H1 (cell line): ENCODE measurements at regions not wholly inside any gene's neighbourhood (a gene's known extent, or its start where the extent isn't known, plus 50 kb on each side); places are given as distances from the start of the nearest gene placed in this dataset.

Experiments
- CTCF ChIA-PET: fragments of 300-600 bp; sonication (Branson Sonifier 250); formaldehyde crosslinking; loops from one replicate; lab custom pipeline; 2021; ENCODE audit not compliant: partially characterized antibody; lab: Charles Lee
- POLR2A ChIA-PET: fragments of 300-600 bp; sonication (Branson Sonifier 250); formaldehyde crosslinking; loops from one replicate; lab custom pipeline; 2021; ENCODE audit warnings: inconsistent platforms; ENCODE audit not compliant: partially characterized antibody; lab: Charles Lee
- DNase-seq, 2 experiments: peaks; one replicate each; pipeline versions ENCODE4 v3.0.0 to v3.0.0-alpha.2; 2010 to 2022; ENCODE audit warnings: low spot score in 2 of 2, low read depth in 1 of 2, mixed read lengths in 1 of 2
- FAIRE-seq: peaks from 2 replicates; lab custom pipeline; 2011; peaks lifted over from hg19 to GRCh38; lab: Jason Lieb, UNC
- H2AFZ ChIP-seq: 2 replicates; pipeline ENCODE4 v1.8.1; 2012; ENCODE audit warnings: low read length, inconsistent platforms
- H2AK5ac ChIP-seq: 2 replicates; pipeline ENCODE4 v1.6.1; 2013; ENCODE audit warnings: low read depth, low read length
- H2BK120ac ChIP-seq: replicated peaks from 2 replicates; pipeline ENCODE3; 2013; ENCODE audit warnings: low read depth, low read length, inconsistent platforms
- H2BK12ac ChIP-seq: 2 replicates; pipeline ENCODE4 v1.6.1; 2013; ENCODE audit warnings: low read depth, low read length
- H2BK15ac ChIP-seq: 2 replicates; pipeline ENCODE4 v1.6.1; 2013; ENCODE audit warnings: low read length
- H2BK20ac ChIP-seq: 2 replicates; pipeline ENCODE4 v1.6.1; 2013; ENCODE audit warnings: low read length
- H2BK5ac ChIP-seq: 2 replicates; pipeline ENCODE4 v1.6.1; 2013; ENCODE audit warnings: low read depth, low read length
- H3K14ac ChIP-seq: 2 replicates; pipeline ENCODE4 v1.6.1; 2013; ENCODE audit warnings: inconsistent platforms; ENCODE audit not compliant: insufficient read length
- H3K18ac ChIP-seq: 2 replicates; pipeline ENCODE4 v1.6.1; 2013; ENCODE audit warnings: low read length; ENCODE audit errors: extremely low read depth
- H3K23ac ChIP-seq: 2 replicates; pipeline ENCODE4 v1.6.1; 2013; ENCODE audit warnings: inconsistent platforms; ENCODE audit not compliant: insufficient read length
- H3K23me2 ChIP-seq: 2 replicates; pipeline ENCODE4 v1.6.1; 2013; ENCODE audit warnings: low read depth, low read length
- H3K27ac ChIP-seq: 2 replicates; pipeline ENCODE4 v1.6.1; 2011; ENCODE audit warnings: low read depth, low read length, inconsistent platforms
- H3K27me3 ChIP-seq, 4 experiments: replicated peaks in 1 of 4; 1 replicate in 1 of 4; 2 replicates in 3 of 4; pipeline versions ENCODE4 v1.6.1 to v1.8.1; 2011 to 2013; ENCODE audit warnings: low read length in 3 of 4, mild to moderate bottlenecking in 3 of 4, inconsistent platforms in 2 of 4, mixed read lengths in 2 of 4, moderate library complexity in 1 of 4; ENCODE audit not compliant: control insufficient read depth in 3 of 4, insufficient read depth in 3 of 4; ENCODE audit errors: extremely low read depth in 1 of 4
- H3K36me3 ChIP-seq, 4 experiments: 2 replicates each; pipeline versions ENCODE4 v1.6.1 to v1.8.1; 2011 to 2013; ENCODE audit warnings: mild to moderate bottlenecking in 4 of 4, low read length in 3 of 4, moderate library complexity in 2 of 4, control low read depth in 1 of 4, inconsistent platforms in 1 of 4; ENCODE audit not compliant: insufficient read depth in 4 of 4, control insufficient read depth in 2 of 4
- H3K4ac ChIP-seq: replicated peaks from 2 replicates; pipeline ENCODE3; 2013; ENCODE audit warnings: low read length, low read depth, mixed read lengths, inconsistent platforms; ENCODE audit not compliant: insufficient read length
- H3K4me1 ChIP-seq, 4 experiments: replicated peaks in 1 of 4; 1 replicate in 1 of 4; 2 replicates in 3 of 4; pipeline versions ENCODE4 v1.6.1 to v1.8.1; 2011 to 2013; ENCODE audit warnings: low read length in 3 of 4, inconsistent platforms in 2 of 4, mixed read lengths in 1 of 4; ENCODE audit not compliant: insufficient read depth in 4 of 4, control insufficient read depth in 3 of 4
- H3K4me2 ChIP-seq, 2 experiments: 2 replicates each; pipeline versions ENCODE4 v1.6.1 to v1.8.1; 2011 to 2013; ENCODE audit warnings: low read depth in 2 of 2, low read length in 2 of 2, control low read depth in 1 of 2, inconsistent platforms in 1 of 2, mild to moderate bottlenecking in 1 of 2; ENCODE audit not compliant: insufficient read depth in 1 of 2
- H3K4me3 ChIP-seq, 4 experiments: fragments of 200-600, 300-600 bp in 1 of 4; sonication (generic), shearing (Covaris generic), sonication (Bioruptor Twin) in 1 of 4; 2 replicates each; pipeline versions ENCODE4 v1.5.1 to v1.8.1; 2011 to 2016; ENCODE audit warnings: low read length in 4 of 4, low read depth in 3 of 4, control low read depth in 2 of 4, inconsistent platforms in 2 of 4, mild to moderate bottlenecking in 2 of 4, mixed read lengths in 1 of 4, moderate library complexity in 1 of 4; ENCODE audit not compliant: insufficient read depth in 2 of 4; ENCODE audit errors: extremely low read depth in 1 of 4
- H3K56ac ChIP-seq: replicated peaks from 2 replicates; pipeline ENCODE3; 2013; ENCODE audit warnings: low read depth, mild to moderate bottlenecking, mixed read lengths, low read length, inconsistent platforms; ENCODE audit not compliant: insufficient read length
- H3K79me1 ChIP-seq: 2 replicates; pipeline ENCODE4 v1.6.1; 2013; ENCODE audit warnings: low read depth, low read length, control low read depth
- H3K79me2 ChIP-seq, 2 experiments: 2 replicates each; pipeline versions ENCODE4 v1.6.1 to v1.8.1; 2012 to 2013; ENCODE audit warnings: low read length in 2 of 2, mild to moderate bottlenecking in 2 of 2, inconsistent platforms in 1 of 2; ENCODE audit not compliant: insufficient read depth in 2 of 2, control insufficient read depth in 1 of 2
- H3K9ac ChIP-seq, 4 experiments: replicated peaks in 1 of 4; 1 replicate in 1 of 4; 2 replicates in 3 of 4; pipeline versions ENCODE4 v1.6.1 to v1.8.1; 2011 to 2013; ENCODE audit warnings: low read depth in 3 of 4, low read length in 3 of 4, control low read depth in 2 of 4, mild to moderate bottlenecking in 2 of 4, moderate library complexity in 2 of 4, inconsistent platforms in 1 of 4; ENCODE audit errors: extremely low read depth in 1 of 4
- H3K9me3 ChIP-seq, 2 experiments: 2 replicates each; pipeline versions ENCODE4 v1.6.1 to v1.8.1; 2012 to 2013; ENCODE audit warnings: mild to moderate bottlenecking in 2 of 2, moderate library complexity in 2 of 2, control low read depth in 1 of 2, inconsistent platforms in 1 of 2, low read depth in 1 of 2, low read length in 1 of 2, mixed read lengths in 1 of 2; ENCODE audit not compliant: insufficient read depth in 2 of 2
- H4K20me1 ChIP-seq, 2 experiments: replicated peaks in 1 of 2; 2 replicates each; pipeline versions ENCODE3 to v1.8.1; 2011 to 2013; ENCODE audit warnings: inconsistent platforms in 2 of 2, low read length in 2 of 2, mild to moderate bottlenecking in 1 of 2; ENCODE audit not compliant: insufficient read depth in 2 of 2, control insufficient read depth in 1 of 2
- H4K5ac ChIP-seq: 2 replicates; pipeline ENCODE4 v1.6.1; 2013; ENCODE audit warnings: low read length, low read depth, mixed read lengths, inconsistent platforms; ENCODE audit not compliant: insufficient read length
- H4K8ac ChIP-seq: 2 replicates; pipeline ENCODE4 v1.8.0; 2013; ENCODE audit warnings: mild to moderate bottlenecking, moderate library complexity, low read length, inconsistent platforms; ENCODE audit not compliant: insufficient read depth; ENCODE audit errors: extremely low read depth
- H4K91ac ChIP-seq: replicated peaks from 2 replicates; pipeline ENCODE3; 2013; ENCODE audit warnings: low read length, mixed read lengths, inconsistent platforms; ENCODE audit not compliant: insufficient read length
- JUN ChIP-seq: IDR thresholded peaks from 2 replicates; pipeline ENCODE4 v1.6.1; 2011; ENCODE audit warnings: low read depth, mild to moderate bottlenecking, improper control_type of control experiment, low read length
- RAD21 ChIP-seq, 2 experiments: IDR thresholded peaks in 1 of 2; conservative IDR thresholded peaks in 1 of 2; 2 replicates each; pipeline ENCODE4 v1.6.1; 2011; ENCODE audit warnings: low read depth in 2 of 2, low read length in 2 of 2, improper control_type of control experiment in 1 of 2, inconsistent platforms in 1 of 2, mild to moderate bottlenecking in 1 of 2, moderate library complexity in 1 of 2
- SAP30 ChIP-seq: fragments of 300-600 bp; sonication (generic); IDR thresholded peaks from 2 replicates; pipeline ENCODE4 v1.7.1; 2012; ENCODE audit warnings: low read length, moderate library complexity, mild to moderate bottlenecking, inconsistent platforms; ENCODE audit not compliant: insufficient read depth, insufficient replicate concordance
- WGBS, 2 experiments: shearing (Covaris generic) in 1 of 2; methylation state at CpG; one replicate each; pipeline versions ENCODE4 v1.1.6 to v1.1.7; 2013 to 2015; ENCODE audit warnings: low lambda C conversion rate in 2 of 2, mixed read lengths in 2 of 2, inconsistent platforms in 1 of 2, low coverage in 1 of 2, missing lambda C conversion rate in 1 of 2; ENCODE audit not compliant: insufficient replicate concordance in 2 of 2, insufficient coverage in 1 of 2, insufficient read length in 1 of 2; ENCODE audit errors: extremely low coverage in 1 of 2, missing lambda C conversion rate in 1 of 2; 5-methylcytosine and 5-hydroxymethylcytosine counted together
- TF ChIP-seq, protein P1 (sequence below), 3 experiments: IDR thresholded peaks; 1 replicate in 2 of 3; 2 replicates in 1 of 3; pipeline versions ENCODE4 v1.5.1 to v1.6.1; 2011; ENCODE audit warnings: low read length in 3 of 3, mild to moderate bottlenecking in 3 of 3, inconsistent platforms in 2 of 3, low read depth in 1 of 3, moderate library complexity in 1 of 3; ENCODE audit not compliant: insufficient read depth in 1 of 3; ENCODE audit errors: control extremely low read depth in 1 of 3

- no peak overlapping the region for H4K8ac ChIP-seq
- H3K79me2 ChIP-seq = no peaks in the 10 kb centered on the region
- no peak overlapping the region for H3K14ac ChIP-seq
- no peak overlapping the region for H3K23ac ChIP-seq
- H3K56ac ChIP-seq = no peak overlapping the region
- no peak overlapping the region for H3K4me3 ChIP-seq
- no peaks in the 10 kb centered on the region for H3K27me3 ChIP-seq
- no peak overlapping the region for H3K4me2 ChIP-seq
- POLR2A ChIA-PET = interaction anchor here (0.6 kb wide), 1 partner anchor 68 kb away, joined by 3 read pairs; no protein-coding TSS in a partner anchor
- H2BK12ac ChIP-seq = no peak overlapping the region
- no peaks in the 10 kb centered on the region for H3K79me1 ChIP-seq
- H2AK5ac ChIP-seq = no peak overlapping the region
- CTCF ChIA-PET = interaction anchor here (0.6 to 3.8 kb wide), 49 partner anchors 8 to 604 kb away, joined by 3 to 31 read pairs (median 4); no protein-coding TSS in a partner anchor
- H3K4ac ChIP-seq = no peak overlapping the region
- H4K20me1 ChIP-seq = no peaks in the 10 kb centered on the region
- peak in 1 of 2 experiments; percentile 24; a peak in 2 of 4 replicates for TF ChIP-seq RAD21 (IDR thresholded peaks at IDR 0.05 in 1 of 2, conservative IDR thresholded peaks at IDR 0.05 in 1 of 2; ENCODE audit: low read depth in 2 of 2, low read length in 2 of 2)
- TF ChIP-seq JUN = no peak
- TF ChIP-seq SAP30 = no peak
- TF ChIP-seq, protein P1, sequence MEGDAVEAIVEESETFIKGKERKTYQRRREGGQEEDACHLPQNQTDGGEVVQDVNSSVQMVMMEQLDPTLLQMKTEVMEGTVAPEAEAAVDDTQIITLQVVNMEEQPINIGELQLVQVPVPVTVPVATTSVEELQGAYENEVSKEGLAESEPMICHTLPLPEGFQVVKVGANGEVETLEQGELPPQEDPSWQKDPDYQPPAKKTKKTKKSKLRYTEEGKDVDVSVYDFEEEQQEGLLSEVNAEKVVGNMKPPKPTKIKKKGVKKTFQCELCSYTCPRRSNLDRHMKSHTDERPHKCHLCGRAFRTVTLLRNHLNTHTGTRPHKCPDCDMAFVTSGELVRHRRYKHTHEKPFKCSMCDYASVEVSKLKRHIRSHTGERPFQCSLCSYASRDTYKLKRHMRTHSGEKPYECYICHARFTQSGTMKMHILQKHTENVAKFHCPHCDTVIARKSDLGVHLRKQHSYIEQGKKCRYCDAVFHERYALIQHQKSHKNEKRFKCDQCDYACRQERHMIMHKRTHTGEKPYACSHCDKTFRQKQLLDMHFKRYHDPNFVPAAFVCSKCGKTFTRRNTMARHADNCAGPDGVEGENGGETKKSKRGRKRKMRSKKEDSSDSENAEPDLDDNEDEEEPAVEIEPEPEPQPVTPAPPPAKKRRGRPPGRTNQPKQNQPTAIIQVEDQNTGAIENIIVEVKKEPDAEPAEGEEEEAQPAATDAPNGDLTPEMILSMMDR (IDR thresholded peaks at IDR 0.05; ENCODE audit: control extremely low read depth in 1 of 3, insufficient read depth in 1 of 3, low read depth in 1 of 3, low read length in 3 of 3) = peak in 2 of 3 experiments; percentile 3 to 35; a peak in 2 of 4 replicates
- H2BK5ac ChIP-seq = no peak overlapping the region
- H4K5ac ChIP-seq = no peak overlapping the region
- no peak overlapping the region for H3K18ac ChIP-seq
- H3K23me2 ChIP-seq = no peaks in the 10 kb centered on the region
- H3K9me3 ChIP-seq = no peaks in the 10 kb centered on the region
- H2BK15ac ChIP-seq = no peak overlapping the region
- DNase-seq (no peak), FAIRE-seq (peak; percentile 7)
- H3K9ac ChIP-seq = no peak overlapping the region
- H3K36me3 ChIP-seq = no peaks in the 10 kb centered on the region; a peak in 1 of 8 replicates
- no peak overlapping the region for H2BK120ac ChIP-seq
- 81% methylated on average over 6 of the region's 6 CpGs; no CpG with 5 or more reads in 1 of the 2 experiments for WGBS, 2 experiments
- no peak overlapping the region for H2BK20ac ChIP-seq
- H4K91ac ChIP-seq = no peak overlapping the region
- no peak overlapping the region for H2AFZ ChIP-seq
- H3K27ac ChIP-seq = no peak overlapping the region
- no peaks in the 10 kb centered on the region for H3K4me1 ChIP-seq
Measured at GRCh38 chr4:112951362-112952312, 97.8 kb upstream of the ANK2 start.
